Lower leg skin (tissue), 3 donors: ENCODE measurements at regions not wholly inside any gene's neighbourhood (a gene's known extent, or its start where the extent isn't known, plus 50 kb on each side); places are given as distances from the start of the nearest gene placed in this dataset.

ENCODE experiments used
- CTCF ChIP-seq, 3 donors: fragments of 450-650 bp; IDR thresholded peaks; one replicate each; pipeline ENCODE4 v1.5.1; 2016; ENCODE audit warnings: antibody characterized with exemption in 3 of 3, mild to moderate bottlenecking in 3 of 3, moderate library complexity in 2 of 3
- POLR2A ChIP-seq, 2 donors: fragments of 450-650 bp; IDR thresholded peaks; one replicate each; pipeline ENCODE4 v1.6.1; 2016 to 2017; ENCODE audit warnings: antibody characterized with exemption in 2 of 2, mild to moderate bottlenecking in 1 of 2, moderate library complexity in 1 of 2

DNA sequence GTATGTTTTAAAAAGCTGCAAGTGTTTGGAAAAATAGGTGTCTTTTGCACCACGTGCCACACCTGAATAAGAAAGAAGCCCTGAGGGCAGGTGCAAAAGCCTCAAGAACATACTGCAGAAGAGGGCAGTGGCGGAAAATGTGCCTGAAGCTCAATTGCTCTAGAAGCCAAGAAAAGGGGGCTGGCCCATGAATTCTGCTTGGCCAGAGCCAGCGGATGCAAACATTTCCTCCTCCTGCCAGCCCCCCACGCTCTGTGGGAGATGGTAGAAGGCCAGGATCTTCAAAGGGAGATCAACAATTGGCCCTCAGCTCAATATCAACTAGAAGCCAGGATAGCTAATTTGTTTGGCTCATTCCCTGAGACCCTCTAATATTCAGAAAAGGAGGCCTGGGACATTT, 80.3 kb upstream of the TMEM132D start:
- TF ChIP-seq CTCF (IDR thresholded peaks at IDR 0.05) (no peak), POLR2A (IDR thresholded peaks at IDR 0.05) (no peak)
